ENCODE measurements at regions not wholly inside any gene's neighbourhood (a gene's known extent, or its start where the extent isn't known, plus 50 kb on each side); places are given as distances from the start of the nearest gene placed in this dataset.

DNA sequence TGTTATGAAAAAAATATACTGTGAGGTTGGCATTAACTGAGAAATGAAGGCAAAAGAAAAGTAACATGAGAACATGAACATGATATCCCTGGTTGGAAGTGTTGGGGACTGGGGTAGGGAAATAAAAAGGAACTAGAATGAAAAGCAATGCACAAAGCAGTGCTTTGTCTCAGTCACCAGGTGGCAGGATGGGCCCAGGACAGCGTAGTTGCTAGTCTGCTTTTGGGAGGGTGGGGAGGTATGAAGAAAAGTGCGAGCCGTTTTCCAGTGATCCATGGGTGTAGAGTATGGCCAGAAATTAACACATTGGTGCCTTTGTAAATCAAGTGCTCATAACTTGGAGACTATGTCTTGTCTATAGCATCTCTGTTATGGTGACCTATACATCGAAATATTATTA is 662.5 kb upstream of the SALL1 start:
- peak; percentile 41 for TF ChIP-seq CTCF (conservative IDR thresholded peaks at IDR 0.05; ENCODE audit: low read length)
- TF ChIP-seq EZH2phosphoT487 (IDR thresholded peaks at IDR 0.05; ENCODE audit: borderline replicate concordance, low read depth, low read length), result no peak

All from OCI-LY7 (cell line).